ENCODE measurements at regions not wholly inside any gene's neighbourhood (a gene's known extent, or its start where the extent isn't known, plus 50 kb on each side); places are given as distances from the start of the nearest gene placed in this dataset.

DNA sequence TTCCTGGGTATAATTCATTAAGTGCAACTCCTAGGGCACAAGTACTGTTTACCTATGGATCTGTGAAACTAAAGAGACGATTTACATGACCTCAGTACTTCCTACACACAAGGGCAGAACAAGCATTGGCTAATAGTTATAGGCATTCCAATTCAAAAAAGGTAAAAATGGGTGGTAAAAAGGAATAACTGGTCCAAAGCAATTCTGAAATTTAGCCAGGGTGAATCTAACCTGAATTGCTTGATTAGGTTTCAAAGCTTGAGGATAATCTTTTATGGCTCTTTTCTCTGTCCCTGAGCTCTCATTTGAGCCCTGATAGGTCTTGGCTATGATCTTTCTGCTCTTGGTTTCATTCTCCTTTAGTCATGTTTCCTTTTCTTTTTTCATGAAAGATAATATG is 52.3 kb upstream of the CALCR start:
- dilution Hi-C loops (cut with HindIII; ENCODE audit: low sequenced_read_pairs, unreplicated experiment): no loop called here
- H3K14ac ChIP-seq (replicated peaks; ENCODE audit: low read depth, low read length): no peak overlapping the region
- no peak overlapping the region for H3K23ac ChIP-seq (ENCODE audit: low read depth, low read length)
- no TSS peak for BruUV-seq (replicated peaks)
- H4K91ac ChIP-seq (ENCODE audit: insufficient read depth, low read depth, low read length): no peak overlapping the region
- H3K18ac ChIP-seq (ENCODE audit: low read depth, low read length): no peak overlapping the region
- no peak overlapping the region for H3K27ac ChIP-seq (ENCODE audit: insufficient read depth, low read length)
- ChIA-PET CTCF (interaction anchor here (0.6 kb wide), 1 partner anchor 58 kb away, joined by 3 read pairs; no protein-coding TSS in a partner anchor), POLR2A (ENCODE audit: unreplicated experiment) (no interaction called here)
- no peaks in the 10 kb centered on the region for H3K79me1 ChIP-seq (ENCODE audit: low read depth in 1 of 2, low read length in 2 of 2)
- H2BK15ac ChIP-seq (ENCODE audit: low read depth, low read length): no peak overlapping the region
- intact Hi-C loops (cut with micrococcal nuclease): no loop called here
- no peak overlapping the region for H3K4me3 ChIP-seq (ENCODE audit: insufficient read depth, low read depth, low read length)
- H3K56ac ChIP-seq (ENCODE audit: extremely low read depth, insufficient read depth, low read length): no peak overlapping the region
- no peaks in the 10 kb centered on the region for H3K9me1 ChIP-seq (ENCODE audit: insufficient read depth, low read length)
- no peak overlapping the region for H2BK5ac ChIP-seq (ENCODE audit: low read depth, low read length, poor library complexity, severe bottlenecking)
- no peak overlapping the region for H2AFZ ChIP-seq (replicated peaks; ENCODE audit: low read length, poor library complexity)
- H2AK5ac ChIP-seq (ENCODE audit: low read depth, low read length): no peak overlapping the region
- no peaks in the 10 kb centered on the region for H3K36me3 ChIP-seq (ENCODE audit: control insufficient read depth, insufficient read depth, low read length)
- H3K4me1 ChIP-seq (ENCODE audit: control insufficient read depth, insufficient read depth, low read length): no peaks in the 10 kb centered on the region
- no peaks in the 10 kb centered on the region for H3K27me3 ChIP-seq (ENCODE audit: control insufficient read depth, insufficient read depth, low read length)
- no peaks in the 10 kb centered on the region for H4K20me1 ChIP-seq (ENCODE audit: insufficient read depth, low read length)
- no peak overlapping the region for H2AK9ac ChIP-seq (replicated peaks; ENCODE audit: low read depth, low read length, poor library complexity)
- no peak for TF ChIP-seq MAZ (IDR thresholded peaks at IDR 0.05; ENCODE audit: borderline replicate concordance, low read depth, low read length)
- TF ChIP-seq FOS (IDR thresholded peaks at IDR 0.05; ENCODE audit: low read depth, low read length): no peak
- TF ChIP-seq, protein P1, sequence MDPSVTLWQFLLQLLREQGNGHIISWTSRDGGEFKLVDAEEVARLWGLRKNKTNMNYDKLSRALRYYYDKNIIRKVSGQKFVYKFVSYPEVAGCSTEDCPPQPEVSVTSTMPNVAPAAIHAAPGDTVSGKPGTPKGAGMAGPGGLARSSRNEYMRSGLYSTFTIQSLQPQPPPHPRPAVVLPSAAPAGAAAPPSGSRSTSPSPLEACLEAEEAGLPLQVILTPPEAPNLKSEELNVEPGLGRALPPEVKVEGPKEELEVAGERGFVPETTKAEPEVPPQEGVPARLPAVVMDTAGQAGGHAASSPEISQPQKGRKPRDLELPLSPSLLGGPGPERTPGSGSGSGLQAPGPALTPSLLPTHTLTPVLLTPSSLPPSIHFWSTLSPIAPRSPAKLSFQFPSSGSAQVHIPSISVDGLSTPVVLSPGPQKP (IDR thresholded peaks at IDR 0.05; ENCODE audit: borderline replicate concordance, low read depth, low read length): no peak
- TF ChIP-seq, protein P2, sequence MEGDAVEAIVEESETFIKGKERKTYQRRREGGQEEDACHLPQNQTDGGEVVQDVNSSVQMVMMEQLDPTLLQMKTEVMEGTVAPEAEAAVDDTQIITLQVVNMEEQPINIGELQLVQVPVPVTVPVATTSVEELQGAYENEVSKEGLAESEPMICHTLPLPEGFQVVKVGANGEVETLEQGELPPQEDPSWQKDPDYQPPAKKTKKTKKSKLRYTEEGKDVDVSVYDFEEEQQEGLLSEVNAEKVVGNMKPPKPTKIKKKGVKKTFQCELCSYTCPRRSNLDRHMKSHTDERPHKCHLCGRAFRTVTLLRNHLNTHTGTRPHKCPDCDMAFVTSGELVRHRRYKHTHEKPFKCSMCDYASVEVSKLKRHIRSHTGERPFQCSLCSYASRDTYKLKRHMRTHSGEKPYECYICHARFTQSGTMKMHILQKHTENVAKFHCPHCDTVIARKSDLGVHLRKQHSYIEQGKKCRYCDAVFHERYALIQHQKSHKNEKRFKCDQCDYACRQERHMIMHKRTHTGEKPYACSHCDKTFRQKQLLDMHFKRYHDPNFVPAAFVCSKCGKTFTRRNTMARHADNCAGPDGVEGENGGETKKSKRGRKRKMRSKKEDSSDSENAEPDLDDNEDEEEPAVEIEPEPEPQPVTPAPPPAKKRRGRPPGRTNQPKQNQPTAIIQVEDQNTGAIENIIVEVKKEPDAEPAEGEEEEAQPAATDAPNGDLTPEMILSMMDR (conservative IDR thresholded peaks at IDR 0.05; ENCODE audit: low read depth, low read length): no peak
- no peak for TF ChIP-seq CHD1 (IDR thresholded peaks at IDR 0.05; ENCODE audit: low read depth, low read length)
- no peak for TF ChIP-seq SMC3 (IDR thresholded peaks at IDR 0.05; ENCODE audit: low read depth, low read length)
- no peak for TF ChIP-seq RCOR1 (IDR thresholded peaks at IDR 0.05; ENCODE audit: insufficient replicate concordance, low read length)
- TF ChIP-seq CEBPB (IDR thresholded peaks at IDR 0.05; ENCODE audit: low read depth, low read length): no peak
- TF ChIP-seq BHLHE40 (IDR thresholded peaks at IDR 0.05; ENCODE audit: low read depth, low read length): no peak
- no peak for TF ChIP-seq POLR2A (IDR thresholded peaks at IDR 0.05; ENCODE audit: low read depth, low read length)
- TF ChIP-seq RFX5 (IDR thresholded peaks at IDR 0.05; ENCODE audit: low read depth, low read length): no peak
- TF ChIP-seq MXI1 (IDR thresholded peaks at IDR 0.05; ENCODE audit: borderline replicate concordance, low read depth, low read length): no peak
- ATAC-seq (ENCODE audit: low read depth) (no peak), DNase-seq (no peak)
- H2BK20ac ChIP-seq (ENCODE audit: low read depth, low read length): no peak overlapping the region
- H3K9me3 ChIP-seq (ENCODE audit: control insufficient read depth, insufficient read depth, low read length): no peaks in the 10 kb centered on the region
- no peak overlapping the region for H3K9ac ChIP-seq (ENCODE audit: low read depth, low read length)
- no peak overlapping the region for H4K5ac ChIP-seq (ENCODE audit: low read depth, low read length)
- H2BK120ac ChIP-seq (ENCODE audit: low read depth, low read length): no peak overlapping the region
- no peak overlapping the region for H4K8ac ChIP-seq (ENCODE audit: low read depth in 2 of 2, low read length in 2 of 2)
- H3K4me2 ChIP-seq (ENCODE audit: low read depth, low read length): no peak overlapping the region
- no CpG with 5 or more reads among the region's 1 CpG for WGBS, 2 experiments (ENCODE audit: extremely low coverage in 2 of 2, insufficient read length in 1 of 2)
- in situ Hi-C loops (cut with MboI; ENCODE audit: low sequenced_read_pairs): no loop called here
- no peak overlapping the region for H3K4ac ChIP-seq (ENCODE audit: low read depth, low read length)

Measured in IMR-90 (cell line).